Astrocyte (in vitro differentiated cells and primary cell): ENCODE measurements at regions not wholly inside any gene's neighbourhood (a gene's known extent, or its start where the extent isn't known, plus 50 kb on each side); places are given as distances from the start of the nearest gene placed in this dataset.
"Not testable (repeated sequence)": the region's sequence is repeated elsewhere in the genome, so short reads cannot be mapped to it uniquely, and the experiment has no call there.

ENCODE experiments used
- CTCF ChIP-seq: IDR thresholded peaks from 2 replicates; pipeline ENCODE4 v1.5.1; 2011; ENCODE audit warnings: low read depth, mild to moderate bottlenecking, inconsistent platforms, low read length, moderate library complexity; ENCODE audit not compliant: insufficient read depth
- EZH2 ChIP-seq: IDR thresholded peaks from 2 replicates; pipeline ENCODE4 v1.6.1; 2012; ENCODE audit warnings: mild to moderate bottlenecking, low read length, inconsistent platforms; ENCODE audit not compliant: insufficient read depth

DNA sequence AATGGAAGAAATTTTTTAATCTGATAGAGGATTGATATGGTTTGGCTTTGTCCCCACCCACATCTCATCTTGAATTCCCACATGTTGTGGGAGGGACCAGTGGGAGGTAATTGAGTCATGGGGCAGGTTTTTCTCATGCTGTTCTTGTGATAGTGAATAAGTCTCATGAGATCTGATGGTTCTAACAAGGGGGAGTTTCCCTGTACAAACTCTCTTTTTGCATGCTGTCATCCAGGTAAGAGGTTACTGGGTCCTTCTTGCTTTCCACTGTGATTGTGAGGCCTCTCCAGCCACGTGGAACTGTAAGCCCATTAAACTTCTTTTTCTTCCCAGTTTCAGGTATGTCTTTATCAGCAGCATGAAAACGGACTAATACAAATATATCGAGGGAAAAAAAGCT lies 132.5 kb downstream of the DSEL start:
- TF ChIP-seq CTCF, EZH2: not testable (repeated sequence)
